AG04450 (cell line): ENCODE measurements at regions not wholly inside any gene's neighbourhood (a gene's known extent, or its start where the extent isn't known, plus 50 kb on each side); places are given as distances from the start of the nearest gene placed in this dataset.
"Not testable (repeated sequence)": the region's sequence is repeated elsewhere in the genome, so short reads cannot be mapped to it uniquely, and the experiment has no call there.

ENCODE experiments used
- CTCF ChIA-PET: fragments of 300-600, 350-600 bp; formaldehyde crosslinking; extraction: SDS; loops from one replicate; lab custom pipeline; 2022; ENCODE audit warnings: antibody characterized with exemption, inconsistent platforms; lab: Charles Lee
- POLR2A ChIA-PET: fragments of 350-600 bp; formaldehyde crosslinking; extraction: SDS; loops from one replicate; lab custom pipeline; 2021; ENCODE audit warnings: antibody characterized with exemption, inconsistent platforms; lab: Yijun Ruan, JAX
- DNase-seq: peaks from one replicate; pipeline ENCODE4 v3.0.0-alpha.2; 2011; ENCODE audit warnings: low read depth, low spot score
- H3K27ac ChIP-seq: one replicate; pipeline ENCODE4 v1.5.1; 2012; ENCODE audit warnings: low read depth, low read length, control low read depth
- H3K27me3 ChIP-seq: one replicate; pipeline ENCODE4 v1.6.0; 2012; ENCODE audit warnings: low read length; ENCODE audit not compliant: control insufficient read depth, insufficient read depth
- H3K4me3 ChIP-seq: 2 replicates; pipeline ENCODE4 v1.5.1; 2011; ENCODE audit warnings: mild to moderate bottlenecking, low read depth, low read length, control low read depth
- H3K9me3 ChIP-seq: 2 replicates; pipeline ENCODE4 v1.5.1; 2012; ENCODE audit warnings: low read length; ENCODE audit not compliant: control insufficient read depth, insufficient read depth
- TF ChIP-seq, protein P1 (sequence below): IDR thresholded peaks from 2 replicates; pipeline ENCODE4 v1.5.1; 2011; ENCODE audit warnings: low read depth, low read length, control low read depth, inconsistent platforms

DNA sequence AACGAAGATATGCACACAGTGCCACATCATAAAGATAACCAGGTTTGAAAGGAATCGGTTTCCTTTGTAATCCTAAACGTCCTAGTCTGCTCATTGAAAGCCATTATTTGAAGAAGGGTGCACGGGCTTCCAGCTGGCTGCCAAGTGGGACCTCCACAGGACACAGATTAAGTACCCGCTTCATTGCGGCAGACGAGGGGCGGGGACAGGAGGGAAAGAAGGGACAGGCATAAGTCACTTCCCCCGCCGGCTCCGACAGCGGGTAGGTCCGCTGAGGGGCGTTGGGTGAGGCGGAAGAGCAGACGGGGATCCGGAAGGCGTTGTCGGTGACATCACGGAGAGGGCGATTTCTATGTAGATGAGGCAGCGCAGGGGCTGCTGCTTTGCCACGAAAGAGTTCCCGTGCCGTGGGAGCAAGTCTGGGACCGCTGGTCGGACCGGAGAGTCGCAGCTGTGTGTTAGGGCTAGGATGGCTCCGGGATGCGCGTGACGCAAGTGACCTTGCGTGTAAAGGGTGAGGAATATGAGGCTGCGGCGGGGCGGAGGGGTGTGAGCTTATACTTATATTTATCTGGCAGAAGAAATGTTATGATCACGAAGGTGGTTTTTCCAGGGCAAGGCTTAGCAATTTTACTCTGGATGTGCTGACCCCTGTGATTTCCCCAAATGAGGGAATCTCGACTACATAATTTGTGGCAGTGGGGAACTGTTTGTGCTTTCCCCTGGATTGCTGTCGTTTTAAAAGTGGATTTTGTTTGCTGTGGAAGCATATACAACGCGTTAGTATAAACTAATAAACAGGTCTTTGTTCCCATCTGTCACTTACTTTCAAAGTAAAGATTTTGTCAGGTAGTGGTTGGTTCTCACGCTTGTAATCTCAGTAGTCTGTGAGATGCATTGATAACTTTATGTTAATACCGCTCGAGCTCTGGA, 80.7 kb downstream of the PPIAL4G start:
- POLR2A ChIA-PET, DNase-seq, CTCF ChIA-PET, H3K27ac ChIP-seq, H3K27me3 ChIP-seq, H3K9me3 ChIP-seq: not testable (repeated sequence)
- H3K4me3 ChIP-seq: peak overlapping the region; percentile 63

GRCh38 chr1:148397516-148397915, 85.6 kb downstream of the PPIAL4G start:
- DNase-seq: not testable (repeated sequence)

GRCh38 chr1:148392505-148392904, 90.6 kb downstream of the PPIAL4G start:
- POLR2A ChIA-PET, H3K27me3 ChIP-seq, H3K27ac ChIP-seq, H3K4me3 ChIP-seq, DNase-seq, H3K9me3 ChIP-seq, CTCF ChIA-PET: not testable (repeated sequence)

More at GRCh38 chr1:148397516-148397915, 85.6 kb downstream of the PPIAL4G start:
- H3K27ac ChIP-seq, H3K4me3 ChIP-seq, POLR2A ChIA-PET, H3K9me3 ChIP-seq, H3K27me3 ChIP-seq, CTCF ChIA-PET: not testable (repeated sequence)

DNA sequence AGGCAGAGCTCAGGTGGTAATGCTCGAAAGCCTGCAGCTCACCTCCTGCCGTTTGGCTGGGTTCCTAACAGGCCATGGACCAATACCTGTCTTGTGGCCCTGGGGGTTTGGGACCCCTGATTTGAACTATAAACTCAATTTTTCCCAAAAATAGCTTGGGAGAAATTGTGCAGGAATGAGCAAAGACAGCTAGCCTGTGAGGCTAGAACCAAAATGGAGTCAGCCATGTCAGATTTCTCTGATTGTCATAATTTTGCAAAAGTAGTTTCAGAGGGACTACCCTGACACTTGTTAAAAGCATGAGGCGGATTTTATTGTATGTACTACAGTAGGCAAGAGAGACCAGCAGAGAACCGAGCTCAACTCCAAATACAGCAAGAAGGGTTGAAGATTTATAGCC, 91.8 kb downstream of the PPIAL4G start:
- CTCF ChIA-PET, H3K27ac ChIP-seq, H3K4me3 ChIP-seq, POLR2A ChIA-PET, DNase-seq, H3K9me3 ChIP-seq, H3K27me3 ChIP-seq: not testable (repeated sequence)

DNA sequence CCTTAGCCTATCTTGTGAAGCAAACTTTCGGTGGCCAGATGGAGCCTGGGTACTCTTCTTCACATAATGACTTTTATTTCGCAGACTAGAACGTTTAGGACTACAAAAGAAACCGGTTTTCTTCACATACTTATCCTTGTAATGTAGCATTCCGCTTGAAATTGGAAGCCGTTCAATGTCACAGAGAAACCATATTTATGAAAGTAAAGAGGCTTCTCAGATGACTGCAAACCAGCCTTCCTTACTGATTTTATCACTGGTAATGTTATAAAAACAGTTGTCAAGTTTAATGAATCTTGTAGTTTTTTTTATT, 94.1 kb downstream of the PPIAL4G start:
- ChIA-PET POLR2A (no interaction called here), CTCF (interaction anchor here (0.6 to 0.9 kb wide), 2 partner anchors 17 to 37 kb away, joined by 3 read pairs; no protein-coding TSS in a partner anchor)
- Histone ChIP-seq H3K27ac (peak overlapping the region; percentile 39), H3K4me3 (peak overlapping the region; percentile 60), H3K27me3 (no peaks in the 10 kb centered on the region), H3K9me3 (no peaks in the 10 kb centered on the region; the same call in 1 of the 2 replicates)
- TF ChIP-seq, protein P1, sequence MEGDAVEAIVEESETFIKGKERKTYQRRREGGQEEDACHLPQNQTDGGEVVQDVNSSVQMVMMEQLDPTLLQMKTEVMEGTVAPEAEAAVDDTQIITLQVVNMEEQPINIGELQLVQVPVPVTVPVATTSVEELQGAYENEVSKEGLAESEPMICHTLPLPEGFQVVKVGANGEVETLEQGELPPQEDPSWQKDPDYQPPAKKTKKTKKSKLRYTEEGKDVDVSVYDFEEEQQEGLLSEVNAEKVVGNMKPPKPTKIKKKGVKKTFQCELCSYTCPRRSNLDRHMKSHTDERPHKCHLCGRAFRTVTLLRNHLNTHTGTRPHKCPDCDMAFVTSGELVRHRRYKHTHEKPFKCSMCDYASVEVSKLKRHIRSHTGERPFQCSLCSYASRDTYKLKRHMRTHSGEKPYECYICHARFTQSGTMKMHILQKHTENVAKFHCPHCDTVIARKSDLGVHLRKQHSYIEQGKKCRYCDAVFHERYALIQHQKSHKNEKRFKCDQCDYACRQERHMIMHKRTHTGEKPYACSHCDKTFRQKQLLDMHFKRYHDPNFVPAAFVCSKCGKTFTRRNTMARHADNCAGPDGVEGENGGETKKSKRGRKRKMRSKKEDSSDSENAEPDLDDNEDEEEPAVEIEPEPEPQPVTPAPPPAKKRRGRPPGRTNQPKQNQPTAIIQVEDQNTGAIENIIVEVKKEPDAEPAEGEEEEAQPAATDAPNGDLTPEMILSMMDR: no peak
- DNase-seq: no peak

GRCh38 chr1:148388260-148389026, 94.7 kb downstream of the PPIAL4G start:
- peak; percentile 21 for DNase-seq
- H3K27me3 ChIP-seq: no peaks in the 10 kb centered on the region
- H3K27ac ChIP-seq: peak overlapping the region; percentile 65
- TF ChIP-seq, protein P1: no peak
- H3K4me3 ChIP-seq: peak overlapping the region; percentile 60
- POLR2A ChIA-PET: no interaction called here
- H3K9me3 ChIP-seq: no peaks in the 10 kb centered on the region; the same call in 1 of the 2 replicates
- CTCF ChIA-PET: interaction anchor here (0.6 to 0.9 kb wide), 2 partner anchors 16 to 37 kb away, joined by 3 read pairs; no protein-coding TSS in a partner anchor

DNA sequence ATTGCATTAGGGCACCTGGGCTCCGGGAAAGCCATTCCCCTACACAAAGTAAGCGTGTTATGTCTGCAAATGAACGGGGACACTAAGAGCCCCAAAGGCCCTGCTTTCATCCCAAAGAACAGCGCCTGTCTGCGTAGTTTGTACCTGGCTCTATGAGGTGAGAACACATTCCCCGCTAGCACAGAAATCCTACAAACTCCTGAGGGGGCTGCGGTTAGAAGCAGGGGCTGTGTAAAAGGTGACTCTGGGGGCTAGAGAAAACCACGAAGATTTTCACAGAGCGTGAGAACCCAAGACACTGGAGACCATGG, 95.2 kb downstream of the PPIAL4G start:
- H3K9me3 ChIP-seq, DNase-seq, H3K27ac ChIP-seq, H3K27me3 ChIP-seq, H3K4me3 ChIP-seq, CTCF ChIA-PET, POLR2A ChIA-PET: not testable (repeated sequence)

DNA sequence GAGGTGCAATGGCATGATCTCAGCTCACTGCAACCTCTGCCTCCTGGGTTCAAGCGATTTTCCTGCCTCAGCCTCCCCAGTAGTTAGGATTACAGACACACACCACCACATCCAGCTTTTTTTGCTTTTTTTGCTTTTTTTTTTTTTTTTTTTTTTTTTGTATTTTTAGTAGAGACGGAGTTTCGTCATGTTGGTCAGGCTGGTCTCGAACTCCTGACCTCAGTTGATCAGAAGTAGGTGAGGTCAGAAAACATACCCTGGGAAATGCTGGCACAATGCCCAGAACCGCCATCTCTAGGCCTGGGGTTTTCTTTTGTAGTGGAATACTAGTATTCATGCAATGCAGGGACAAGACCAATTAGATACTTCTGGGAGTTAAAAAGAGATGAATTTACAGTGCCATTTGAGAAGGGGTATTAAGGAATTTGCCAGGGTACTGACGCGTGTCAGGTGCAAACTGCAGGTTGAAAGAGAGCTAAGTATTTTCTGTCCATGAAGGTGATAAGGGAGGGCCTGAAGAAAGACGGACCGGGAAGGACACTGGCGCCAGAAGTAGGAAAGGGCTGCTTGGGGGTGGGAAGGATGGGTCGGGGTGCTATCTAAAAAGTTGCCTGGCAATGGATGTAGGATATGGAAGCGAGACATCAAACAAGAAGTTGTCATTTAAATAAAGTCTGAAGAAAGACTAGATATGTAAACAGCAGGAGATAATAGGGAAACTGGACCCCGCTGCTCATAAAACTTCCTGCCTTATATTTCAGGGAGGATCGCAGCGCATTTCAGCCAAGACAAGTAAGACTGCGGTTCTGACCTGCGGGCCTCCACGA, 95.8 kb downstream of the PPIAL4G start:
- H3K27ac ChIP-seq, H3K9me3 ChIP-seq, H3K4me3 ChIP-seq, DNase-seq, H3K27me3 ChIP-seq, CTCF ChIA-PET: not testable (repeated sequence)
- POLR2A ChIA-PET: interaction anchor here (0.6 kb wide), 1 partner anchor 135 kb away, joined by 3 read pairs; no protein-coding TSS in a partner anchor
